GM23338 (cell line): ENCODE measurements at regions not wholly inside any gene's neighbourhood (a gene's known extent, or its start where the extent isn't known, plus 50 kb on each side); places are given as distances from the start of the nearest gene placed in this dataset.

Source experiments
- ATAC-seq: fragments of 200-7000 bp; cut with Tn5 transposase; 3 replicates; pipeline ENCODE4 v1.9.1; 2020
- DNase-seq: peaks from one replicate; pipeline ENCODE4 v3.0.0-alpha.2; 2015; ENCODE audit warnings: low spot score
- H2AFZ ChIP-seq: fragments of 200-600 bp; sonication (generic); 2 replicates; pipeline ENCODE4 v1.8.0; 2016; ENCODE audit warnings: antibody characterized with exemption, mild to moderate bottlenecking, moderate library complexity
- H3F3A ChIP-seq: fragments of 200-600 bp; sonication (generic); replicated peaks from 2 replicates; pipeline ENCODE4 v1.8.0; 2017; ENCODE audit warnings: antibody characterized with exemption, mixed run types, low read depth
- H3K27ac ChIP-seq: fragments of 200-600 bp; sonication (generic); 2 replicates; pipeline ENCODE4 v1.6.1; 2016; ENCODE audit warnings: low read depth
- H3K27me3 ChIP-seq: fragments of 200-600 bp; sonication (generic); 2 replicates; pipeline ENCODE4 v1.8.0; 2016; ENCODE audit warnings: mild to moderate bottlenecking, mixed run types, moderate library complexity; ENCODE audit not compliant: insufficient read depth
- H3K36me3 ChIP-seq: fragments of 200-600 bp; sonication (generic); 2 replicates; pipeline ENCODE4 v1.8.0; 2016; ENCODE audit warnings: mild to moderate bottlenecking; ENCODE audit not compliant: insufficient read depth
- H3K4me1 ChIP-seq: fragments of 200-600 bp; sonication (generic); 2 replicates; pipeline ENCODE4 v1.8.0; 2016; ENCODE audit warnings: mild to moderate bottlenecking, moderate library complexity; ENCODE audit not compliant: insufficient read depth
- H3K4me2 ChIP-seq: fragments of 200-600 bp; sonication (generic); 2 replicates; pipeline ENCODE4 v1.7.1; 2017; ENCODE audit warnings: mixed run types
- H3K4me3 ChIP-seq: fragments of 200-600 bp; sonication (generic); 2 replicates; pipeline ENCODE4 v1.6.1; 2016; ENCODE audit warnings: mixed run types
- H3K79me2 ChIP-seq: fragments of 200-600 bp; sonication (generic); replicated peaks from 2 replicates; pipeline ENCODE4 v1.8.0; 2017; ENCODE audit warnings: mild to moderate bottlenecking; ENCODE audit not compliant: insufficient read depth
- H3K9me2 ChIP-seq: fragments of 200-600 bp; sonication (generic); 2 replicates; pipeline ENCODE4 v1.8.0; 2017; ENCODE audit not compliant: insufficient read depth
- H4K20me1 ChIP-seq: fragments of 200-600 bp; sonication (generic); replicated peaks from 2 replicates; pipeline ENCODE4 v1.8.0; 2017; ENCODE audit warnings: mild to moderate bottlenecking; ENCODE audit not compliant: insufficient read depth
- H3K27ac Mint-ChIP-seq: 2 replicates; pipeline ENCODE4 v1.8.0; 2020; ENCODE audit warnings: inconsistent platforms, mild to moderate bottlenecking, moderate library complexity, mixed read lengths
- H3K27me3 Mint-ChIP-seq: 3 replicates; pipeline ENCODE4 v1.8.0; 2022; ENCODE audit warnings: low read depth, mild to moderate bottlenecking, moderate library complexity, mixed read lengths, inconsistent platforms; ENCODE audit not compliant: insufficient read depth, poor library complexity
- H3K36me3 Mint-ChIP-seq: 3 replicates; pipeline ENCODE4 v1.8.0; 2021; ENCODE audit warnings: low read depth, mild to moderate bottlenecking, inconsistent platforms, moderate library complexity, mixed read lengths
- H3K4me1 Mint-ChIP-seq: 3 replicates; pipeline ENCODE4 v1.8.0; 2020; ENCODE audit warnings: mild to moderate bottlenecking, inconsistent platforms, mixed read lengths
- H3K4me3 Mint-ChIP-seq: 3 replicates; pipeline ENCODE4 v1.8.0; 2021; ENCODE audit warnings: moderate library complexity, mild to moderate bottlenecking, inconsistent platforms, mixed read lengths
- H3K9me3 Mint-ChIP-seq: 3 replicates; pipeline ENCODE4 v1.8.0; 2020; ENCODE audit warnings: moderate library complexity, mild to moderate bottlenecking, inconsistent platforms, mixed read lengths
- CREB1 ChIP-seq: fragments of 250-450 bp; sonication (Bioruptor Pico); IDR thresholded peaks from 2 replicates; pipeline ENCODE4 v1.5.0; 2020; ENCODE audit warnings: low read depth, mild to moderate bottlenecking, moderate library complexity
- CTCF ChIP-seq, 2 experiments: fragments of 200-600 bp in 1 of 2; sonication (generic) in 1 of 2; conservative IDR thresholded peaks; 2 replicates each; pipeline versions ENCODE4 v1.5.1 to v1.6.1; 2016 to 2017; ENCODE audit warnings: antibody characterized with exemption in 2 of 2, low read depth in 2 of 2, mild to moderate bottlenecking in 2 of 2, moderate library complexity in 1 of 2
- EZH2phosphoT487 ChIP-seq: fragments of 200-600 bp; sonication (generic); IDR thresholded peaks from one replicate; pipeline ENCODE4 v1.8.1; 2018; ENCODE audit warnings: antibody characterized with exemption; ENCODE audit not compliant: unreplicated experiment
- JUNB ChIP-seq: IDR thresholded peaks from one replicate; pipeline ENCODE4 v1.6.1; 2016; ENCODE audit warnings: antibody characterized with exemption; ENCODE audit not compliant: unreplicated experiment
- NANOG ChIP-seq: IDR thresholded peaks from 2 replicates; pipeline ENCODE4 v1.6.1; 2016; ENCODE audit warnings: antibody characterized with exemption, borderline replicate concordance
- POLR2AphosphoS5 ChIP-seq: IDR thresholded peaks from 2 replicates; pipeline ENCODE4 v1.6.1; 2016; ENCODE audit warnings: antibody characterized with exemption, low read depth
- REST ChIP-seq: IDR thresholded peaks from one replicate; pipeline ENCODE4 v1.6.1; 2018; ENCODE audit warnings: antibody characterized with exemption; ENCODE audit not compliant: unreplicated experiment
- ZNF114 ChIP-seq: fragments of 250-450 bp; sonication (Bioruptor Pico); IDR thresholded peaks from 2 replicates; pipeline ENCODE4 v1.5.0; 2020; ENCODE audit warnings: mild to moderate bottlenecking, moderate library complexity
- ZNF331 ChIP-seq: fragments of 250-450 bp; sonication (Bioruptor Pico); IDR thresholded peaks from 2 replicates; pipeline ENCODE4 v1.5.0; 2020; ENCODE audit warnings: low read depth, mild to moderate bottlenecking, moderate library complexity
- TF ChIP-seq, protein P1 (sequence below): IDR thresholded peaks from 2 replicates; pipeline ENCODE4 v1.6.1; 2016; ENCODE audit warnings: antibody characterized with exemption

GRCh38 chrX:124249345-124249744 lies 83.1 kb upstream of the TEX13D start (continued):
- TF ChIP-seq REST: no peak
- no peak for TF ChIP-seq POLR2AphosphoS5
- TF ChIP-seq, protein P1, sequence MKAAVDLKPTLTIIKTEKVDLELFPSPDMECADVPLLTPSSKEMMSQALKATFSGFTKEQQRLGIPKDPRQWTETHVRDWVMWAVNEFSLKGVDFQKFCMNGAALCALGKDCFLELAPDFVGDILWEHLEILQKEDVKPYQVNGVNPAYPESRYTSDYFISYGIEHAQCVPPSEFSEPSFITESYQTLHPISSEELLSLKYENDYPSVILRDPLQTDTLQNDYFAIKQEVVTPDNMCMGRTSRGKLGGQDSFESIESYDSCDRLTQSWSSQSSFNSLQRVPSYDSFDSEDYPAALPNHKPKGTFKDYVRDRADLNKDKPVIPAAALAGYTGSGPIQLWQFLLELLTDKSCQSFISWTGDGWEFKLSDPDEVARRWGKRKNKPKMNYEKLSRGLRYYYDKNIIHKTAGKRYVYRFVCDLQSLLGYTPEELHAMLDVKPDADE: no peak
- TF ChIP-seq CTCF (conservative IDR thresholded peaks at IDR 0.05; ENCODE audit: low read depth in 2 of 2): no peak
- TF ChIP-seq EZH2phosphoT487: no peak
- TF ChIP-seq ZNF331 (CRISPR knock-in tag): no peak
- no peak for TF ChIP-seq JUNB

DNA sequence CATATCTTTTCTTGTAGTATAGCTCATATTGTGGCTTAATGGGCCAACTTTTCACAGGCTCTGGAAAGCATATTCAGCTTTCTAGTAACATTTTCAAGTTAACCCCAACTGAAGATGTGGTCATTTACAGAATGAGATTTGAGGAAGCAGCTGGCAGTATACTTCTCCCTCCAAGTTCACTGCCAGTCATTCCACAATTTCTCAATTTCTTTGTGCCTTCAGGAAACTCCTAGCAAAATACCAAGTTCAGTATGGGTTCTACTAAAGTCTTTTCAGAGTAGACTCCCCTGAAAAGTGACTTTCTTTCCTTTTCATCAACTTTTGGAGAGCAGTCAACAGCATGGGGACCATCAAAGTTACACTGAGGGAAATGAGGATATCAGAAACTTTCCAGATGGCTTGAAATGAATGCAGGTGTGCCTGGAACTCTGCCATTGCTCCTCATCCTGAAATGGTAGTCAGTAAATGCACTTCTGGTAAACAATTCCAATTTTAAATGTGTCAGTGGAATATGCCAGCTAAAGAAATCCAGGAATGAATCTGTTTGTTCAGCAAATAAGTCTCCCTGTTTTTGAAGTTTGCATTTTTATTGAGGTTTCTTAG lies 81.5 kb upstream of the TEX13D start:
- no peaks in the 10 kb centered on the region for H3F3A ChIP-seq
- no peak overlapping the region for H3K4me2 ChIP-seq
- H3K36me3 ChIP-seq: no peaks in the 10 kb centered on the region
- DNase-seq (no peak), ATAC-seq (no peak)
- H3K4me3 Mint-ChIP-seq: no peak overlapping the region
- H3K4me1 Mint-ChIP-seq: no peaks in the 10 kb centered on the region
- H3K27ac ChIP-seq: no peak overlapping the region
- H2AFZ ChIP-seq: no peak overlapping the region
- no peaks in the 10 kb centered on the region; the same call in 2 of the 3 replicates for H3K9me3 Mint-ChIP-seq
- no peaks in the 10 kb centered on the region for H3K4me1 ChIP-seq
- no peaks in the 10 kb centered on the region for H4K20me1 ChIP-seq
- H3K4me3 ChIP-seq: no peak overlapping the region
- no peaks in the 10 kb centered on the region for H3K27me3 ChIP-seq
- no peaks in the 10 kb centered on the region for H3K36me3 Mint-ChIP-seq
- H3K27ac Mint-ChIP-seq: no peak overlapping the region
- no peaks in the 10 kb centered on the region for H3K9me2 ChIP-seq
- TF ChIP-seq CTCF (conservative IDR thresholded peaks at IDR 0.05; ENCODE audit: low read depth in 2 of 2): no peak
- TF ChIP-seq CREB1: no peak
- no peak for TF ChIP-seq JUNB
- TF ChIP-seq ZNF114 (CRISPR knock-in tag): no peak
- no peak for TF ChIP-seq POLR2AphosphoS5
- no peak for TF ChIP-seq NANOG
- TF ChIP-seq, protein P1: no peak
- H3K27me3 Mint-ChIP-seq: no peaks in the 10 kb centered on the region
- H3K79me2 ChIP-seq: no peaks in the 10 kb centered on the region
